DOHH2 (cell line): ENCODE measurements at regions not wholly inside any gene's neighbourhood (a gene's known extent, or its start where the extent isn't known, plus 50 kb on each side); places are given as distances from the start of the nearest gene placed in this dataset.

Source experiments
- H3F3A ChIP-seq: fragments of 200-600 bp; sonication (generic), shearing (Covaris generic); 2 replicates; pipeline ENCODE4 v1.6.0; 2016; ENCODE audit warnings: antibody characterized with exemption, mild to moderate bottlenecking; ENCODE audit not compliant: control insufficient read depth, insufficient read depth
- H3K27ac ChIP-seq: fragments of 200-600 bp; sonication (generic); 2 replicates; pipeline ENCODE4 v1.5.1; 2014; ENCODE audit warnings: low read depth, mild to moderate bottlenecking, low read length, moderate library complexity
- H3K27me3 ChIP-seq: fragments of 200-600 bp; sonication (generic); 2 replicates; pipeline ENCODE4 v1.6.1; 2014; ENCODE audit warnings: mild to moderate bottlenecking, low read length, mixed read lengths; ENCODE audit not compliant: control insufficient read depth
- H3K36me3 ChIP-seq: fragments of 200-600 bp; sonication (generic); 2 replicates; pipeline ENCODE4 v1.6.1; 2014; ENCODE audit warnings: mild to moderate bottlenecking, low read length, moderate library complexity, mixed read lengths; ENCODE audit not compliant: control insufficient read depth
- H3K4me1 ChIP-seq: fragments of 200-600 bp; sonication (generic); 2 replicates; pipeline ENCODE4 v1.6.1; 2014; ENCODE audit warnings: mild to moderate bottlenecking, low read length, mixed read lengths; ENCODE audit not compliant: control insufficient read depth
- H3K4me2 ChIP-seq: fragments of 200-600 bp; sonication (generic); 2 replicates; pipeline ENCODE4 v1.6.0; 2014; ENCODE audit warnings: mild to moderate bottlenecking, low read length, moderate library complexity
- H3K4me3 ChIP-seq: fragments of 200-600 bp; sonication (generic); 2 replicates; pipeline ENCODE4 v1.5.1; 2014; ENCODE audit warnings: mild to moderate bottlenecking, low read length, mixed read lengths
- H3K79me2 ChIP-seq: fragments of 200-600 bp; sonication (generic); 2 replicates; pipeline ENCODE4 v1.6.1; 2014; ENCODE audit warnings: mild to moderate bottlenecking, low read length, mixed read lengths; ENCODE audit not compliant: control insufficient read depth
- H3K9me2 ChIP-seq: fragments of 200-600 bp; sonication (generic); replicated peaks from 2 replicates; pipeline ENCODE4 v1.6.1; 2014; ENCODE audit warnings: mild to moderate bottlenecking, low read length, mixed read lengths; ENCODE audit not compliant: control insufficient read depth
- H3K9me3 ChIP-seq: fragments of 200-600 bp; sonication (generic); 2 replicates; pipeline ENCODE4 v1.6.1; 2014; ENCODE audit warnings: antibody characterized with exemption, low read length, mixed read lengths; ENCODE audit not compliant: control insufficient read depth, insufficient read depth
- H4K20me1 ChIP-seq: fragments of 200-600 bp; sonication (generic); 2 replicates; pipeline ENCODE4 v1.6.0; 2014; ENCODE audit warnings: low read depth, mild to moderate bottlenecking, antibody characterized with exemption, low read length, moderate library complexity; ENCODE audit not compliant: control insufficient read depth, insufficient read depth
- CTCF ChIP-seq: fragments of 200-600 bp; sonication (generic); IDR thresholded peaks from one replicate; pipeline ENCODE4 v1.5.1; 2014; ENCODE audit warnings: antibody characterized with exemption, mild to moderate bottlenecking, low read depth, low read length; ENCODE audit not compliant: poor library complexity, severe bottlenecking
- EZH2phosphoT487 ChIP-seq: fragments of 200-600 bp; sonication (generic); IDR thresholded peaks from 2 replicates; pipeline ENCODE4 v1.6.1; 2017; ENCODE audit warnings: borderline replicate concordance, mild to moderate bottlenecking, antibody characterized with exemption, low read length, moderate library complexity, mixed read lengths

- Histone ChIP-seq H3K4me3 (no peak overlapping the region), H3K27me3 (no peaks in the 10 kb centered on the region), H3K79me2 (no peaks in the 10 kb centered on the region), H3K9me3 (peaks cover 10% of the 10 kb centered on the region), H3K27ac (no peak overlapping the region), H3K36me3 (no peaks in the 10 kb centered on the region), H3F3A (no peaks in the 10 kb centered on the region; the same call in 1 of the 2 replicates), H4K20me1 (no peaks in the 10 kb centered on the region), H3K4me1 (no peaks in the 10 kb centered on the region), H3K9me2 (no peaks in the 10 kb centered on the region), H3K4me2 (no peak overlapping the region)
- TF ChIP-seq EZH2phosphoT487 (no peak), CTCF (no peak)
Observed at GRCh38 chr11:92702805-92703448, 266.5 kb upstream of the MTNR1B start.

- Histone ChIP-seq H3K4me1 (no peaks in the 10 kb centered on the region), H3K27ac (no peak overlapping the region)
- TF ChIP-seq EZH2phosphoT487 (no peak), CTCF (no peak)
Observed at GRCh38 chr11:92703449-92703830, 266.0 kb upstream of the MTNR1B start.

GRCh38 chr11:92707173-92707619 is 262.3 kb upstream of the MTNR1B start:
- no peaks in the 10 kb centered on the region for H4K20me1 ChIP-seq
- no peaks in the 10 kb centered on the region for H3K27me3 ChIP-seq
- no peaks in the 10 kb centered on the region for H3K79me2 ChIP-seq
- no peaks in the 10 kb centered on the region; the same call in 1 of the 2 replicates for H3F3A ChIP-seq
- H3K4me1 ChIP-seq = no peaks in the 10 kb centered on the region
- peaks cover 10% of the 10 kb centered on the region for H3K9me3 ChIP-seq
- no peak overlapping the region for H3K4me2 ChIP-seq
- no peak for TF ChIP-seq EZH2phosphoT487
- no peak for TF ChIP-seq CTCF
- no peaks in the 10 kb centered on the region for H3K9me2 ChIP-seq
- H3K36me3 ChIP-seq = no peaks in the 10 kb centered on the region
- H3K27ac ChIP-seq = no peak overlapping the region
- no peak overlapping the region for H3K4me3 ChIP-seq

More at GRCh38 chr11:92703449-92703830, 266.0 kb upstream of the MTNR1B start:
- Histone ChIP-seq H3K4me2 (no peak overlapping the region), H3F3A (no peaks in the 10 kb centered on the region; the same call in 1 of the 2 replicates), H3K27me3 (no peaks in the 10 kb centered on the region), H3K9me2 (no peaks in the 10 kb centered on the region), H4K20me1 (no peaks in the 10 kb centered on the region), H3K79me2 (no peaks in the 10 kb centered on the region), H3K4me3 (no peak overlapping the region), H3K9me3 (peaks cover 10% of the 10 kb centered on the region), H3K36me3 (no peaks in the 10 kb centered on the region)
